GDM1 (cell line): ENCODE measurements at regions not wholly inside any gene's neighbourhood (a gene's known extent, or its start where the extent isn't known, plus 50 kb on each side); places are given as distances from the start of the nearest gene placed in this dataset.

Source experiments
- DNase-seq: peaks from one replicate; lab custom pipeline; 2025; lab: John Stamatoyannopoulos, UW

DNA sequence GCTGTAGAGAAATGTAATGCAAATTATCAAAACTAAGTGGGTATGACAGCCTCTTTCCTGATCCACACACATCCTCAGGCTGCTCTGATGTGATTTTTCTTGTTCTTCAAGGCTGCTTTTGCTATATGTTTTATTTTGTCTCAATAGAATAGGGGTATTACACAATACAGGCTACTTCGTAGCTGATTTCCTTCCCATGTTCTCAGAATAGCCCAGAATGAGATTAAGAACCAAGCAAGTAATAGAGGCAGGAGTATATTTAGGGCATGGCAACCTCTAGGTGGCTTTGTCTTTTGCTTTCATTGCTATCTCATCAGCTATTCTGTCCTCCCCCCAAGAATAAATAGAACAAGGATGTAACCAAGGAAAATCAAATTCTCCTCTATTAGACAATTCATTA is 241.8 kb downstream of the ALDH8A1 start:
- DNase-seq = no peak

DNA sequence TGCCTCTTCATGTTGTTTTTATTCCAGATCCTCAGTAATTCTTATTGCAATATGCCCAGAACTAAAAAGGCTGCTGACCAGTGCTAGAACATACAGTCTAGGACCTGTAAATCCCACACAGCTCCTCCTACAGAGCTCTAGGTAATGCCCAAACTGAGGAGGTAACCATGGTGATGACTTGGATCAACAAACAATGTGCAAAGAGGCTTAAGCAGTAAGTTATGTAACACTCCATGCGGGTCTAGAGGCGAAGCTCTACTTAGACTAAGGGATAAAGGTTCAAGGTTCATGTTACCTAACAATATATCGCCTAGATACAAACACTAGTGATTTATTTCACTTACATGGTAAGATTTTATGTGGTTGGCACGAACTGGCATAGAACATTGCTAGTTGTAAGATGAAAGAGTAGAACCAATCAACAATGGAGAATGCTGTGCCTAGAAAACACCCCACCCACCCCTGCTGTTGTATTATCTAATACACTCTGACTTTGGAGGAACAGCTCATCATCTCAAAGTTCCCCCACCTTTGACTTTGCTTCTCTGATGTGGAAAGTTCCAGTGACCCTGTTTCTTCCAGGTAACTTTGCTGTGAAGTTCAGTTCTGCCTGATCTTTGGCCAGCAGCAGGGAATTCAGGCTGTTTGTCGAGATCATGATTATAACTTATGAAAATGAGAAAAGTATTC is 242.4 kb downstream of the ALDH8A1 start:
- no peak for DNase-seq

- DNase-seq = no peak
These were observed 243.1 kb downstream of the ALDH8A1 start for GRCh38 chr6:134706806-134707205.

DNA sequence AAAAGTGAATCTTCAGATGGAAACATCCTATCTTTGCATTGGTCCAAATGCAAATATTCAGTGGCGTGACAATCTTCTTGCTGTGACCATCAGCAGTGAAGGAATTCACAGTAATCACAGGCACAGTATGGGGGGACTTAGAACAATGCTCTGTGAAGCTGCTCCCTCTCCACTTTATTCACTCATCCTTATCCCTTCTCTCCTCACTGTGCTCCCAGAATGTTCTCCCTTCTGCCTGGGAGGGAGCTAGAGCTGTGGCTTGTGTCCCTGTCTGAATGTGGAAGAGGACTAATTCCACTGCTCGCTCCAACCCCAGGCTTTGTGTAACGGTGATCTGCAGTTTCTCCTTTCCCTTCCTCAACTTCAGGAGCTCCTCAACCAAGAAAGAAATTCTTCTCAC is 243.7 kb downstream of the ALDH8A1 start:
- DNase-seq = no peak

DNA sequence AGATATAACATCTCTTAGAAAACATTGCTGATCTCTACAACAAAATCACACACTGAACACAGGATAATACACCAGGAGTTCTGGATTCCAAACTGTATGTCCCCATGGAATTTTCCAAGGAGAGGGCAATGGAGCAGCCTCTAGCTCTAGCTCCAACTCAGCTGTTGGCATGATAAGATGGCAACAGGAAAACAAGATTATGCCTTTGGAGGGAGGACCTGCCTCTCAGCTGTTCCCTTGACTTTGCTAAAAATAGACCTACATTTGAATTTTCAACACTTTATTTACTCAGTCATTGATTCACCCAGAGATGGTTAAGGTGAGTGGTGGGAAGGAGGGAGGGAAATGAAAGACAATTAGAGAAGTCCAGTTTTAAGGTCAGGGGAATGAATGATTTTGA is 246.7 kb downstream of the ALDH8A1 start:
- no peak for DNase-seq

GRCh38 chr6:134702279-134702678 is 247.6 kb downstream of the ALDH8A1 start:
- no peak for DNase-seq

- no peak for DNase-seq
These were observed 248.6 kb downstream of the ALDH8A1 start for GRCh38 chr6:134701301-134701700.

DNA sequence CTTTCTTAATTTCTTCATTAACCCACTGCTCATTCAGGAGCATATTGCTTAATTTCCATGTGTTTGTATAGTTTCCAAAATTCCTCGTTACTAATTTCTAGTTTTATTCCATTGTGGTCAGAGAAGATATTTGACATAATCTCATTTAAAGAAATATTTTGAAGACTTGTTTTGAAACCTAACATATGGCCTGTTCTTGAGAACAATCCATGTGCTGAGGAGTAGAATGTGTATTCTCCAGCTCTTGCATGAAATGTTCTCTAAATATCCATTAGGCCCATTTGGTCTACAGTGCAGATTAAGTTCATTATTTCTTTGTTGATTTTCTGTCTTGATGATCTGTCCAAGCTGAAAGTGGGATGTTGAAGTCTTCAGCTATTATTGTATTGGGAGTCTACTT is 251.7 kb downstream of the ALDH8A1 start:
- DNase-seq = no peak

DNA sequence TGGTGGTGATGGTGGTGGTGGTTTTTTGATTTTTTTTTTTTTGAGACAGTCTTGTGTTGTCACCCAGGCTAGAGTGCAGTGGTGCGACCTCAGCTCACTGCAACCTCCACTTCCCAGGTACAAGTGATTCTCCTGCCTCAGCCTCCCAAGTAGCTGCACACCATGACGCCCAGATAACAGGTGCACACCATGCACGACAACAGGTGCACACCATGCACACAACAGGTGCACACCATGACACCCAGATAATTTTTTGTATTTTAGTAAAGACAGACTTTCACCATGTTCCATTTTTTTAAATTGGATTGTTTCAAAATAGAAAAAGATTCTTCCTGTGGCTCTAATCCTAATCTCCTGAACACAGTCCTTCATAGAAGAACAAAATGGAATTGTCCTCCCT is 257.9 kb downstream of the ALDH8A1 start:
- DNase-seq = no peak

- DNase-seq = no peak
These were observed 258.7 kb downstream of the ALDH8A1 start for GRCh38 chr6:134691180-134691579.

DNA sequence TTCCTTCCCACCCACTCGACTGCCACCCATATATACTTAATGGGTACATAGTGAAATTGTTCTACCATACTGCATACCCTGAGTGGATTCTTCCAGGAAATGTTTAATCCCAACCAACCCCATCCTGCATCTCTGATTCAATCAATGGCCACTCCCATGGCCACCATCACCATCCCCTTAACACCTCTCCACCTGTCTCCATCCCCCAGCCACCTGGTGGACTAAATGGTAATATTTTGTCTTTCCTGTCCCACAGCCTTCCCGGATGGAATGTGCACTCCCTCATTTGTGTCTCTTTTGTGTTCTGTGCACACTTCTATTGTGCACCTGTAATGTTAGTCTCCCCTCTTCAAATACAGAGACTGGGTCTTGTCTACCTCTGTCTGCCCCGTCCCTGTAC is 259.9 kb downstream of the ALDH8A1 start:
- no peak for DNase-seq

- DNase-seq = no peak
These were observed 260.3 kb downstream of the ALDH8A1 start for GRCh38 chr6:134689641-134690040.

DNA sequence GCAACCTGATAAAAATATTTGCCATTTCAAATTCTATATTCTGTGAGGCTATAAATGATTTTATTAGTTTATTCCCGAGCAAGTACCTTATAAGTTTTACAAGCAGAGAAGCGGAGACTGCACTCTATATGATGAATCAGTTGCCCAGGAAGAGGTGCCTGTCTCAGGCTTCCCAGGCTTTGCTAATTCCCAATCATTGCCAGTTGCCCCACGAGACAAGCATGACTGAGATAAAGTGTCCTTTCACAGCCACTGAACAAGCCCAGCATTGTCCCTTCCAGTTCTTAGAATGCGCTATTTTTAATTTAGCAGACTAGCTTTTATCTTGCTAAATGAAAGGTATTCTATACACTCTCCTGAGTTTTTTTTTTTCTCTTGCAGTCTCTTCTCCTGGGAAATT is 260.7 kb downstream of the ALDH8A1 start:
- no peak for DNase-seq

- DNase-seq = no peak
These were observed 263.8 kb downstream of the ALDH8A1 start for GRCh38 chr6:134686071-134686470.

GRCh38 chr6:134684423-134684795 is 265.5 kb downstream of the ALDH8A1 start:
- DNase-seq = no peak

- no peak for DNase-seq
These were observed 266.0 kb downstream of the ALDH8A1 start for GRCh38 chr6:134683783-134684422.

GRCh38 chr6:134680433-134680832 is 269.5 kb downstream of the ALDH8A1 start:
- DNase-seq = no peak

GRCh38 chr6:134680021-134680420 is 269.9 kb downstream of the ALDH8A1 start:
- no peak for DNase-seq

- no peak for DNase-seq
These were observed 271.4 kb downstream of the ALDH8A1 start for GRCh38 chr6:134678436-134678889.

DNA sequence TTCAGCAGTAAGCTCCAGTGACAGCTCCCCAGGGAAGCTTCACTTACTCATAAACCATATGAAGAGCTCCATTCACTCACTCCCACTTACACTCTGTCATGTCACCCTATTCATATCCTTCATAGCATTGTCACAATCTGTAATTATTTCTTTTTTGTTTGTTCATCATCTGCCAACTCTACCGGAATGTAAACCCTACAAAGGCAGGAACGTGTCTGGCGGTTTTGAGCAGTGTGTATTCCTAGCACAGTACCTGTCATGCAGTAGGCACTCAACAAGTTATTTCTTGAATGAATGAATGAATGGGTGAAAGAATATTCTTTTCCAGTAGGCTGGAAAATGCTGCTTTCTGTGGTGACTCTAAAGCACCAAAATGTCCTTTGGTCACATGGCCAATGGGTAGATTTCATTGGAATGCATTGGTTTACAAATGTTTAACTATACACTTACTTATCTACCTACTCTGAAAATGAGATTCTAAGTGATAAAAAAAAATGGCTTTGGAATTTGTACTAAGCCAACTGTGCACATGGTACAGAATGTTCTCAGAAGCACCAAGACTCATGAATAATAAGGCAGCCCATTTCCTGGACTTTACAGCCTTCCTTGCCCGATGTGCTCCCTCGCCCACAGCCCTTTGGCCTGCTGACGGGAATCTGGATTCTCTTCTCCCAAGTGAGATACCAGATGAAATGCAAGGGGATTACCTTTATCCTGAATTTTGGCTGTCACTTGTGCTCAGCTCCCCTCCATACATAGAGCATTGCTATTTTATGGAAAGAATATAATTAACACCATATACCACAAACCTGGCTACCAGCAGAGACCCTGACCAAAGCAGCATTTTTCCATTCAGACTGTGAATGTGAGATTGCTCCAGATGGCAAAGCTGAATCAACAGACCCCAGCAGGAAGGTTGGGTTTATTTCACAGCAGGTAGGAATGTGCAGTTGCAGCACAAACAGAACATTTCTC is 273.3 kb downstream of the ALDH8A1 start:
- no peak for DNase-seq

DNA sequence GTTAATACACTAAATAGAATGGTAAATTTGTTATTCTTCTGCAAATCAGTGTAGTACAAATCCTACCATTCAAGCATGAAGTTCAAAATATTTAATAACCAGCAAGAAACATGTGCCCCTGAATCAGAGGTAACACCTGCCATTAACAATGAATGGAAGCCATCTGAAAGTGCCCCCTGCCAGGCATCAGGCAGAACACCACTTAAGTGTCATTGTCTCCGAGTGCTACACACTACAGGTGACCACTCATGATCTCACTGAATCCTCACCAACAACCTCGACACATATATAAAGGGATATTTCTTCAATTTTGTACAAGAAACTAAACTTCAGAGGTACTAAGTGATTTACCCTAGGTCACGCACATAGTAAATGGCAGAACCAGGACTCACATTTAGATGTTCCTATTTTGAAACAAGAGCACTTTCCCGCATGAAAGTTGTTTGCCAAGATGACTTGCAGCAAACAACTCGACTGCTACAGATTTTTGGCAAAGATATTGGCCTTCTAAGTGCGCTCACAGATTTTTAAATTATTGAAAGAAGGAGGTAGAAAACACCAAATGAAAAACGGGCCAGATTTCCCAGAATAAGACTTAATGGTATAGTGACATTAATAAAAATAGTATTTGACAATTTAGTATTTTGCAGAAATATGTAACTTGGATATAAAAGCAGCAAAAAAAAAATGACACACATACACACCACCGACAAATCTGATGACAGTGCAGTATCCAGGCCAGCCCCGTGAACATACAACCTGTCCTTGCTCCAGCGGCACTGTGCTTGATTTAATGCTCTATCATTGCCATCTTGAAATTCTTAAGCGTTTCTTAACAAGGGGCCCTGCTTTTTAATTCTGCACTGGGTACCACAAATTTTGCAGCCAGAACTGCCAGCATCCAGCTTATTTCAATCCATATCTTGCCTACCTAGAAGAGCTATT is 274.5 kb downstream of the ALDH8A1 start:
- no peak for DNase-seq

DNA sequence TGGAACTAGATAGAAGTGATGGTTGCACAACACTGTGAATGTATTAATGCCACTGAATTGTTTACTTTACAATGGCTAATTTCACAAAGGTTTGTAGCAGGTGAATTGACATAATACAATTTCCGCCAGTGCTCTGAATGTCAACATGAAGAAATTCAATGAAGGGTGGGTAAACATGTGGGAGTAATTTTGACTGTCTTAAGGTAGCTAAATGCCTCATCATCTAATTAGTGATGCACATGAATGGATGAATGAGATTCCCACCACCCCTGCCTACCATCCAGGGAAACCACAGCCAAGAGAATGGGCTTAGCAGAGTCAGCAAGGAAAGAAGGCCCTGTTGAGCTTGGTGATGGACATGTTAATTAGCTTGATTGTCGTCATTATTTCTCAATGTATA is 275.3 kb downstream of the ALDH8A1 start:
- DNase-seq = no peak
